Rectal smooth muscle tissue (tissue), 1 donor: ENCODE measurements at regions not wholly inside any gene's neighbourhood (a gene's known extent, or its start where the extent isn't known, plus 50 kb on each side); places are given as distances from the start of the nearest gene placed in this dataset.

Experiments used
- H3K27ac ChIP-seq: one replicate; pipeline ENCODE4 v1.7.0; 2013; ENCODE audit warnings: low read depth, low read length, inconsistent platforms
- H3K27me3 ChIP-seq: one replicate; pipeline ENCODE4 v1.7.0; 2013; ENCODE audit warnings: low read length; ENCODE audit not compliant: control insufficient read depth, insufficient read depth
- H3K36me3 ChIP-seq: one replicate; pipeline ENCODE4 v1.7.0; 2013; ENCODE audit warnings: low read length; ENCODE audit not compliant: control insufficient read depth, insufficient read depth
- H3K4me1 ChIP-seq: one replicate; pipeline ENCODE4 v1.7.0; 2013; ENCODE audit warnings: low read length; ENCODE audit not compliant: control insufficient read depth, insufficient read depth
- H3K4me3 ChIP-seq: one replicate; pipeline ENCODE4 v1.7.0; 2013; ENCODE audit warnings: low read length
- H3K9ac ChIP-seq: one replicate; pipeline ENCODE4 v1.7.0; 2013; ENCODE audit warnings: low read length

- Histone ChIP-seq H3K4me1 (no peaks in the 10 kb centered on the region), H3K27me3 (no peaks in the 10 kb centered on the region), H3K36me3 (no peaks in the 10 kb centered on the region)
Observed at GRCh38 chr12:77548797-77549196, 281.9 kb upstream of the NAV3 start.

GRCh38 chr12:77540097-77540496 is 290.6 kb upstream of the NAV3 start:
- no peak overlapping the region for H3K9ac ChIP-seq
- H3K27me3 ChIP-seq: no peaks in the 10 kb centered on the region
- H3K4me3 ChIP-seq: no peak overlapping the region
- H3K27ac ChIP-seq: no peak overlapping the region
- no peaks in the 10 kb centered on the region for H3K4me1 ChIP-seq
- H3K36me3 ChIP-seq: no peaks in the 10 kb centered on the region

More at GRCh38 chr12:77548797-77549196, 281.9 kb upstream of the NAV3 start:
- Histone ChIP-seq H3K27ac (no peak overlapping the region), H3K9ac (no peak overlapping the region), H3K4me3 (no peak overlapping the region)

GRCh38 chr12:77537663-77538062 is 293.0 kb upstream of the NAV3 start:
- H3K27ac ChIP-seq: no peak overlapping the region
- no peak overlapping the region for H3K9ac ChIP-seq
- H3K27me3 ChIP-seq: no peaks in the 10 kb centered on the region
- no peaks in the 10 kb centered on the region for H3K4me1 ChIP-seq
- no peaks in the 10 kb centered on the region for H3K36me3 ChIP-seq
- H3K4me3 ChIP-seq: no peak overlapping the region

GRCh38 chr12:77535734-77536133 is 295.0 kb upstream of the NAV3 start:
- no peaks in the 10 kb centered on the region for H3K4me1 ChIP-seq
- no peak overlapping the region for H3K9ac ChIP-seq
- H3K36me3 ChIP-seq: no peaks in the 10 kb centered on the region
- no peak overlapping the region for H3K4me3 ChIP-seq
- H3K27ac ChIP-seq: no peak overlapping the region
- H3K27me3 ChIP-seq: no peaks in the 10 kb centered on the region

GRCh38 chr12:77531912-77532311 is 298.8 kb upstream of the NAV3 start:
- H3K27me3 ChIP-seq: no peaks in the 10 kb centered on the region

GRCh38 chr12:77522247-77522646 is 308.4 kb upstream of the NAV3 start:
- Histone ChIP-seq H3K4me1 (peaks cover 2% of the 10 kb centered on the region), H3K36me3 (no peaks in the 10 kb centered on the region), H3K27ac (no peak overlapping the region), H3K9ac (no peak overlapping the region), H3K4me3 (no peak overlapping the region), H3K27me3 (no peaks in the 10 kb centered on the region)

More at GRCh38 chr12:77531912-77532311, 298.8 kb upstream of the NAV3 start:
- no peaks in the 10 kb centered on the region for H3K4me1 ChIP-seq
- no peak overlapping the region for H3K9ac ChIP-seq
- H3K4me3 ChIP-seq: no peak overlapping the region
- H3K36me3 ChIP-seq: no peaks in the 10 kb centered on the region
- H3K27ac ChIP-seq: no peak overlapping the region

- Histone ChIP-seq H3K4me3 (no peak overlapping the region), H3K27me3 (no peaks in the 10 kb centered on the region), H3K36me3 (no peaks in the 10 kb centered on the region), H3K4me1 (peaks cover 2% of the 10 kb centered on the region), H3K9ac (no peak overlapping the region), H3K27ac (no peak overlapping the region)
Observed at GRCh38 chr12:77521508-77522115, 309.1 kb upstream of the NAV3 start.

- Histone ChIP-seq H3K4me1 (no peaks in the 10 kb centered on the region), H3K36me3 (no peaks in the 10 kb centered on the region), H3K9ac (no peak overlapping the region), H3K27me3 (no peaks in the 10 kb centered on the region), H3K4me3 (no peak overlapping the region), H3K27ac (no peak overlapping the region)
Observed at GRCh38 chr12:77514511-77514910, 316.2 kb upstream of the NAV3 start.

GRCh38 chr12:77510985-77511384 is 319.7 kb upstream of the NAV3 start:
- Histone ChIP-seq H3K27me3 (no peaks in the 10 kb centered on the region), H3K4me1 (no peaks in the 10 kb centered on the region), H3K36me3 (no peaks in the 10 kb centered on the region), H3K27ac (no peak overlapping the region), H3K4me3 (no peak overlapping the region), H3K9ac (no peak overlapping the region)

GRCh38 chr12:77504466-77504865 is 326.2 kb upstream of the NAV3 start:
- Histone ChIP-seq H3K4me3 (no peak overlapping the region), H3K27ac (no peak overlapping the region), H3K9ac (no peak overlapping the region), H3K27me3 (no peaks in the 10 kb centered on the region), H3K36me3 (no peaks in the 10 kb centered on the region), H3K4me1 (no peaks in the 10 kb centered on the region)

- no peaks in the 10 kb centered on the region for H3K27me3 ChIP-seq
- H3K27ac ChIP-seq: no peak overlapping the region
- H3K4me3 ChIP-seq: no peak overlapping the region
- no peak overlapping the region for H3K9ac ChIP-seq
- H3K4me1 ChIP-seq: no peaks in the 10 kb centered on the region
- no peaks in the 10 kb centered on the region for H3K36me3 ChIP-seq
Observed at GRCh38 chr12:77500089-77500488, 330.6 kb upstream of the NAV3 start.

- Histone ChIP-seq H3K9ac (no peak overlapping the region), H3K27ac (no peak overlapping the region), H3K4me3 (no peak overlapping the region), H3K27me3 (no peaks in the 10 kb centered on the region), H3K36me3 (no peaks in the 10 kb centered on the region), H3K4me1 (no peaks in the 10 kb centered on the region)
Observed at GRCh38 chr12:77497647-77498046, 333.0 kb upstream of the NAV3 start.

- H3K27ac ChIP-seq: no peak overlapping the region
- no peaks in the 10 kb centered on the region for H3K27me3 ChIP-seq
- H3K36me3 ChIP-seq: no peaks in the 10 kb centered on the region
- no peak overlapping the region for H3K9ac ChIP-seq
- no peaks in the 10 kb centered on the region for H3K4me1 ChIP-seq
- H3K4me3 ChIP-seq: no peak overlapping the region
Observed at GRCh38 chr12:77496714-77497113, 334.0 kb upstream of the NAV3 start.
